Cardiac muscle cell (in vitro differentiated cells and primary cell): ENCODE measurements at regions not wholly inside any gene's neighbourhood (a gene's known extent, or its start where the extent isn't known, plus 50 kb on each side); places are given as distances from the start of the nearest gene placed in this dataset.

Experiments
- DNase-seq, 2 donors: peaks; one replicate each; pipeline versions ENCODE4 v3.0.0 to v3.0.0-alpha.2; 2010 to 2017; ENCODE audit warnings: low read depth in 1 of 2, low spot score in 1 of 2
- H3K27ac ChIP-seq: fragments of 200-600 bp; sonication (generic); 2 replicates; pipeline ENCODE4 v1.5.1; 2016
- H3K27me3 ChIP-seq: fragments of 200-600 bp; sonication (generic); 2 replicates; pipeline ENCODE4 v1.6.0; 2016; ENCODE audit warnings: control low read depth
- H3K36me3 ChIP-seq: fragments of 200-600 bp; sonication (generic); 2 replicates; pipeline ENCODE4 v1.5.1; 2016; ENCODE audit warnings: control low read depth
- H3K4me1 ChIP-seq: fragments of 200-600 bp; sonication (generic); 2 replicates; pipeline ENCODE4 v1.8.1; 2017; ENCODE audit warnings: low read depth, mild to moderate bottlenecking, mixed run types
- H3K4me3 ChIP-seq: fragments of 200-600 bp; sonication (generic); 2 replicates; pipeline ENCODE4 v1.5.1; 2016; ENCODE audit warnings: mild to moderate bottlenecking
- H3K9me3 ChIP-seq: fragments of 200-600 bp; sonication (generic); 2 replicates; pipeline ENCODE4 v1.5.1; 2017; ENCODE audit warnings: low read depth, mild to moderate bottlenecking, control low read depth
- TF ChIP-seq, protein P1 (sequence below): IDR thresholded peaks from 2 replicates; pipeline ENCODE4 v1.5.1; 2012; ENCODE audit warnings: low read depth, mild to moderate bottlenecking, low read length

DNA sequence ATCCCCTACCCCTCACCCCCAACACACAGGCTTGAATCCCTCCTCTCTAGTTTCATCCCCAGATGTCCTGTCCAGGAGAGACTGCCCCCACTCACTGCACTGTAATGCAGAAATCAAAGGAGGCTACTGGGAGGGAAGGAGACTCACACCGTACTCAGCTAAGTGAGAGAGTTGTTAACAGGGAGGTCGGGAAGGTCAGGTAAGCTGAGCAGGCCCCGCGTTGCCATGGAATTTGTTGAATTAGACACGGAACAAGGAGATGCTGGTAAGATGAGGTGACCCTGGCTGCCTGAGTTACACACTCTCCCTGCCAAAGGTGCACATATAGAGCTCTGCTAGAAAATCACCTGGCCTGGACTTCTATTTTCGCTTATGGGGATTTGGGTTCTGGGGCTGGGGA is 197.9 kb downstream of the NXPE2 start:
- Histone ChIP-seq H3K4me3 (no peak overlapping the region), H3K27me3 (no peaks in the 10 kb centered on the region), H3K4me1 (peaks cover 9% of the 10 kb centered on the region), H3K9me3 (no peaks in the 10 kb centered on the region), H3K27ac (no peak overlapping the region), H3K36me3 (no peaks in the 10 kb centered on the region)
- TF ChIP-seq, protein P1, sequence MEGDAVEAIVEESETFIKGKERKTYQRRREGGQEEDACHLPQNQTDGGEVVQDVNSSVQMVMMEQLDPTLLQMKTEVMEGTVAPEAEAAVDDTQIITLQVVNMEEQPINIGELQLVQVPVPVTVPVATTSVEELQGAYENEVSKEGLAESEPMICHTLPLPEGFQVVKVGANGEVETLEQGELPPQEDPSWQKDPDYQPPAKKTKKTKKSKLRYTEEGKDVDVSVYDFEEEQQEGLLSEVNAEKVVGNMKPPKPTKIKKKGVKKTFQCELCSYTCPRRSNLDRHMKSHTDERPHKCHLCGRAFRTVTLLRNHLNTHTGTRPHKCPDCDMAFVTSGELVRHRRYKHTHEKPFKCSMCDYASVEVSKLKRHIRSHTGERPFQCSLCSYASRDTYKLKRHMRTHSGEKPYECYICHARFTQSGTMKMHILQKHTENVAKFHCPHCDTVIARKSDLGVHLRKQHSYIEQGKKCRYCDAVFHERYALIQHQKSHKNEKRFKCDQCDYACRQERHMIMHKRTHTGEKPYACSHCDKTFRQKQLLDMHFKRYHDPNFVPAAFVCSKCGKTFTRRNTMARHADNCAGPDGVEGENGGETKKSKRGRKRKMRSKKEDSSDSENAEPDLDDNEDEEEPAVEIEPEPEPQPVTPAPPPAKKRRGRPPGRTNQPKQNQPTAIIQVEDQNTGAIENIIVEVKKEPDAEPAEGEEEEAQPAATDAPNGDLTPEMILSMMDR, result no peak
- DNase-seq, result no peak

DNA sequence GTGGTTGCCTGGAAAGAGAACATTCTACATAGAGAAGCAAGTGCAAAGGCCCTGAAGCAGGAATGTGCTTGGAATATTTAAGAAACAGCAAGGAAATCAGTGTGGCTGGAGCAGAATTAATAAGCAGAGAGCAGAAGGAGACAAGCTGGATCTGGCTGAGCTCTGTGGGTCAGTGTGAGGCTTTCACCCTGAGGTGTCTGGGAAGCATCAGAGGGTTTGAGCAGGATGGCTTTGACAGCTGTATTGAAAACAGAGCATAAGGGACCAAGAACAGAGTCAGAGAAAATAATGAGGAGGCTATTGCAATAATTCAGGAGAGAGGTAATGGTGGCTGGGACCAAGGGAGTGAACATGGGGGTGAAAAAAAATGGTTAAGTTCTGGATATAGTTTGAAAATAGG is 199.6 kb downstream of the NXPE2 start:
- DNase-seq, result peak in 1 of 2 donors; percentile 35
- no peaks in the 10 kb centered on the region for H3K9me3 ChIP-seq
- no peaks in the 10 kb centered on the region for H3K27me3 ChIP-seq
- peaks cover 9% of the 10 kb centered on the region for H3K4me1 ChIP-seq
- TF ChIP-seq, protein P1, result no peak
- no peak overlapping the region for H3K27ac ChIP-seq
- no peaks in the 10 kb centered on the region for H3K36me3 ChIP-seq
- no peak overlapping the region for H3K4me3 ChIP-seq

DNA sequence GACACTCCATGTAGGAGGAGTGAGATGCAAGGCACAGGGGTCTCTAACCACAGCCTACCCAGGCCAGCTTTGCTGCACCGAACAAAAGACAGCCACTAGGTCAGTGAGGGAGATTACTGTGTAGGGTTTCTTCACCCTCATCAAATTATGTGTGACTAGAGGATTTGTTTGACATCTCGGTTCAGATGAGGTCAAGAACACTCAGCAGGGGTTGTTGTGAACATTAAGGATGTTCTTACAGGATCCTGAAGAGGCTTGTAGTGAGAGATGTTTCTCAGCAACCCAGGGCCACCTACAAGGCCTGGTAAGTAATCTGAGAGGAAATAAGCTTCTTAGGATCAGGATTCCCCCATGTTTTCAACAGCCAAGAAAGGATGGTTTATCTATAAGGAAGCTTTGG is 202.1 kb downstream of the NXPE2 start:
- TF ChIP-seq, protein P1, result no peak

DNA sequence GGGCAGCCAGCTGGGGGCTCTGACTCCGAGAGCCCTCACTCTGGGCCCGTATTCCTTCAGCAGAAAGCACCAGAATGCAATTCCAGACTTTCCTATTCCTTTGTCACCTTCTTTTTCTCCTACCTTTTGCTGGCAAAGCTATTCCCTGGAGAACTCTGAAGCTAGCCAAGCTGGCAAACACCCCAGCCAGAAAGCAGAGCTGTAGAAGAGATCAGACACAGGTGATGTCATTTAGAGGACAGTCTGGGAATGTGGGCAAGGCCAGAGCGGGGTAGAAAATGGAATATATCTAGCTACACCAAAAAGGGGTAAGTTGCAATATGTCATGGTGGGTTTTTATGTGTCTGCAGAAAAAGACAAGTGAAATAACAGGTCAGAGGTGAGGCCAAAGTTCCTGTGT is 205.1 kb downstream of the NXPE2 start:
- Histone ChIP-seq H3K36me3 (no peaks in the 10 kb centered on the region), H3K4me3 (no peak overlapping the region), H3K9me3 (no peaks in the 10 kb centered on the region), H3K4me1 (peaks cover 3% of the 10 kb centered on the region), H3K27ac (no peak overlapping the region), H3K27me3 (no peaks in the 10 kb centered on the region)
- no peak for DNase-seq
- TF ChIP-seq, protein P1, result no peak

More for the DNA sequence above, 202.1 kb downstream of the NXPE2 start:
- no peaks in the 10 kb centered on the region for H3K27me3 ChIP-seq
- H3K4me1 ChIP-seq, result peaks cover 9% of the 10 kb centered on the region
- no peaks in the 10 kb centered on the region for H3K9me3 ChIP-seq
- no peak for DNase-seq
- H3K4me3 ChIP-seq, result no peak overlapping the region
- H3K27ac ChIP-seq, result no peak overlapping the region
- H3K36me3 ChIP-seq, result no peaks in the 10 kb centered on the region

DNA sequence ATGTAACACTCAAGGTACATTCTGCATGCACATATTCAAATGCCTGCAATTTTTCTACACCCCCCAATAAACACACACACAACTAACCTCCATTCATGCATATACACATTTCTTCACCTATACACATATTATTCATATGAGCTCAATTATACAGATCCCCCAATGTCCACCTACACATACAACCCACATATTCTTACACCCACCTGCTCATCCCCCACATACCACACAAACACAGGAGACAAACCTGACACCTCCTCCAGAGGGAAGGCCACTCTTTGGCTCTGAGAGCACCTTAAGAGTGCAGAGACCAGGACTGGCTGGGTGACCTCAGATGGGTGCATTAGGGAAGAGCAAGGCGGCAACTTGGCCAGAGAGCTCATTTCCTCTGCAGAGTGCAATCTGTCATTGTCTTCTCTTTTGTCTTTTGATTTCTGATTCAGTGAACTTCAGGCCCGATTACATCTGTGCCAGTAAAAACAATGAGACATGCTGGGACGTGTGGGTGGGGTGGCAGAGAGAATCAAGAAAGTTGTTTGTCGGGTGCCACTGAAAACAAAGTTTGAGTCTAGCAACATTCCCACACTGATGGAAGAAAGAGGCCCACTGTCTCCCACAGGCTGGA is 208.4 kb downstream of the NXPE2 start:
- Histone ChIP-seq H3K36me3 (no peaks in the 10 kb centered on the region), H3K4me3 (no peak overlapping the region), H3K27me3 (no peaks in the 10 kb centered on the region), H3K4me1 (peaks cover 25% of the 10 kb centered on the region), H3K27ac (no peak overlapping the region), H3K9me3 (no peaks in the 10 kb centered on the region)
- no peak for DNase-seq
- TF ChIP-seq, protein P1, result no peak
